HG03045 (cell line): ENCODE measurements at regions not wholly inside any gene's neighbourhood (a gene's known extent, or its start where the extent isn't known, plus 50 kb on each side); places are given as distances from the start of the nearest gene placed in this dataset.
"Not testable (repeated sequence)": the region's sequence is repeated elsewhere in the genome, so short reads cannot be mapped to it uniquely, and the experiment has no call there.

Experiments used
- ATAC-seq: cut with Tn5 transposase; IDR thresholded peaks from one replicate; pipeline ENCODE4 v1.9.1; 2021; ENCODE audit warnings: mild to moderate bottlenecking, moderate library complexity; ENCODE audit not compliant: unreplicated experiment

- no peak for ATAC-seq
Observed at GRCh38 chr5:13248253-13248652, 696.2 kb downstream of the DNAH5 start.

- ATAC-seq: no peak
Observed at GRCh38 chr5:13246053-13246452, 698.4 kb downstream of the DNAH5 start.

- no peak for ATAC-seq
Observed at GRCh38 chr5:13244151-13244550, 700.3 kb downstream of the DNAH5 start.

GRCh38 chr5:13227513-13227912 is 717.0 kb downstream of the DNAH5 start:
- no peak for ATAC-seq

- no peak for ATAC-seq
Observed at GRCh38 chr5:13218518-13218917, 726.0 kb downstream of the DNAH5 start.

- no peak for ATAC-seq
Observed at GRCh38 chr5:13217636-13218035, 726.9 kb downstream of the DNAH5 start.

- no peak for ATAC-seq
Observed at GRCh38 chr5:13215806-13216205, 728.7 kb downstream of the DNAH5 start.

- ATAC-seq: no peak
Observed at GRCh38 chr5:13215370-13215769, 729.1 kb downstream of the DNAH5 start.

- no peak for ATAC-seq
Observed at GRCh38 chr5:13214182-13214581, 730.3 kb downstream of the DNAH5 start.

GRCh38 chr5:13212886-13213285 is 731.6 kb downstream of the DNAH5 start:
- ATAC-seq: no peak

- ATAC-seq: no peak
Observed at GRCh38 chr5:13211064-13211463, 733.4 kb downstream of the DNAH5 start.

- no peak for ATAC-seq
Observed at GRCh38 chr5:13207112-13207511, 737.4 kb downstream of the DNAH5 start.

GRCh38 chr5:13201022-13201421 is 743.5 kb downstream of the DNAH5 start:
- no peak for ATAC-seq

GRCh38 chr5:13198226-13198625 is 746.3 kb downstream of the DNAH5 start:
- not testable (repeated sequence) for ATAC-seq

- no peak for ATAC-seq
Observed at GRCh38 chr5:13189532-13189931, 755.0 kb downstream of the DNAH5 start.

GRCh38 chr5:13188371-13188770 is 756.1 kb downstream of the DNAH5 start:
- no peak for ATAC-seq

- no peak for ATAC-seq
Observed at GRCh38 chr5:13187186-13187585, 757.3 kb downstream of the DNAH5 start.

- ATAC-seq: no peak
Observed at GRCh38 chr5:13186177-13186576, 758.3 kb downstream of the DNAH5 start.

- ATAC-seq: no peak
Observed at GRCh38 chr5:13179407-13180087, 764.9 kb downstream of the DNAH5 start.

- no peak for ATAC-seq
Observed at GRCh38 chr5:13143630-13144029, 800.9 kb downstream of the DNAH5 start.

- ATAC-seq: no peak
Observed at GRCh38 chr5:13143214-13143613, 801.3 kb downstream of the DNAH5 start.

- no peak for ATAC-seq
Observed at GRCh38 chr5:13133951-13134350, 810.5 kb downstream of the DNAH5 start.

- no peak for ATAC-seq
Observed at GRCh38 chr5:13115476-13115875, 829.0 kb downstream of the DNAH5 start.
